ENCODE measurements at regions not wholly inside any gene's neighbourhood (a gene's known extent, or its start where the extent isn't known, plus 50 kb on each side); places are given as distances from the start of the nearest gene placed in this dataset.

GRCh38 chr11:25602959-25603358 lies 729.0 kb upstream of the ANO3 start:
- H3K4me3 ChIP-seq, result no peak overlapping the region

More at GRCh38 chr11:25602959-25603358, 729.0 kb upstream of the ANO3 start:
- DNase-seq (ENCODE audit: low spot score) (no peak), ATAC-seq (no peak)
- Histone ChIP-seq H3K79me2 (replicated peaks; ENCODE audit: insufficient read depth) (no peaks in the 10 kb centered on the region), H3K27ac (ENCODE audit: low read depth) (no peak overlapping the region), H3F3A (replicated peaks; ENCODE audit: low read depth) (no peaks in the 10 kb centered on the region), H3K4me2 (no peak overlapping the region), H3K9me2 (ENCODE audit: insufficient read depth) (no peaks in the 10 kb centered on the region), H4K20me1 (replicated peaks; ENCODE audit: insufficient read depth) (no peaks in the 10 kb centered on the region), H3K36me3 (ENCODE audit: insufficient read depth) (peaks cover 10% of the 10 kb centered on the region; the same call in 1 of the 2 replicates), H2AFZ (no peak overlapping the region), H3K4me1 (ENCODE audit: insufficient read depth) (no peaks in the 10 kb centered on the region), H3K27me3 (ENCODE audit: insufficient read depth) (no peaks in the 10 kb centered on the region)
- peaks cover 34% of the 10 kb centered on the region for H3K9me3 Mint-ChIP-seq
- peaks cover 27% of the 10 kb centered on the region; the same call in 2 of the 3 replicates for H3K36me3 Mint-ChIP-seq (ENCODE audit: low read depth)
- no peak overlapping the region for H3K4me3 Mint-ChIP-seq
- TF ChIP-seq JUNB (IDR thresholded peaks at IDR 0.05; ENCODE audit: unreplicated experiment) (no peak), EZH2 (IDR thresholded peaks at IDR 0.05; ENCODE audit: low read depth, unreplicated experiment) (no peak), POLR2AphosphoS5 (IDR thresholded peaks at IDR 0.05; ENCODE audit: low read depth) (no peak), ZNF114 (CRISPR knock-in tag; IDR thresholded peaks at IDR 0.05) (no peak), CREB1 (CRISPR knock-in tag; IDR thresholded peaks at IDR 0.05; ENCODE audit: low read depth) (no peak), EZH2phosphoT487 (IDR thresholded peaks at IDR 0.05; ENCODE audit: unreplicated experiment) (no peak), ZNF462 (CRISPR knock-in tag; IDR thresholded peaks at IDR 0.05) (no peak), ZNF331 (CRISPR knock-in tag; IDR thresholded peaks at IDR 0.05; ENCODE audit: low read depth) (no peak), NANOG (IDR thresholded peaks at IDR 0.05; ENCODE audit: borderline replicate concordance) (no peak), CTCF (conservative IDR thresholded peaks at IDR 0.05; ENCODE audit: low read depth in 2 of 2) (no peak), STAT1 (IDR thresholded peaks at IDR 0.05; ENCODE audit: unreplicated experiment) (no peak)
- TF ChIP-seq, protein P1, sequence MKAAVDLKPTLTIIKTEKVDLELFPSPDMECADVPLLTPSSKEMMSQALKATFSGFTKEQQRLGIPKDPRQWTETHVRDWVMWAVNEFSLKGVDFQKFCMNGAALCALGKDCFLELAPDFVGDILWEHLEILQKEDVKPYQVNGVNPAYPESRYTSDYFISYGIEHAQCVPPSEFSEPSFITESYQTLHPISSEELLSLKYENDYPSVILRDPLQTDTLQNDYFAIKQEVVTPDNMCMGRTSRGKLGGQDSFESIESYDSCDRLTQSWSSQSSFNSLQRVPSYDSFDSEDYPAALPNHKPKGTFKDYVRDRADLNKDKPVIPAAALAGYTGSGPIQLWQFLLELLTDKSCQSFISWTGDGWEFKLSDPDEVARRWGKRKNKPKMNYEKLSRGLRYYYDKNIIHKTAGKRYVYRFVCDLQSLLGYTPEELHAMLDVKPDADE (IDR thresholded peaks at IDR 0.05), result no peak
- TF ChIP-seq, protein P2, sequence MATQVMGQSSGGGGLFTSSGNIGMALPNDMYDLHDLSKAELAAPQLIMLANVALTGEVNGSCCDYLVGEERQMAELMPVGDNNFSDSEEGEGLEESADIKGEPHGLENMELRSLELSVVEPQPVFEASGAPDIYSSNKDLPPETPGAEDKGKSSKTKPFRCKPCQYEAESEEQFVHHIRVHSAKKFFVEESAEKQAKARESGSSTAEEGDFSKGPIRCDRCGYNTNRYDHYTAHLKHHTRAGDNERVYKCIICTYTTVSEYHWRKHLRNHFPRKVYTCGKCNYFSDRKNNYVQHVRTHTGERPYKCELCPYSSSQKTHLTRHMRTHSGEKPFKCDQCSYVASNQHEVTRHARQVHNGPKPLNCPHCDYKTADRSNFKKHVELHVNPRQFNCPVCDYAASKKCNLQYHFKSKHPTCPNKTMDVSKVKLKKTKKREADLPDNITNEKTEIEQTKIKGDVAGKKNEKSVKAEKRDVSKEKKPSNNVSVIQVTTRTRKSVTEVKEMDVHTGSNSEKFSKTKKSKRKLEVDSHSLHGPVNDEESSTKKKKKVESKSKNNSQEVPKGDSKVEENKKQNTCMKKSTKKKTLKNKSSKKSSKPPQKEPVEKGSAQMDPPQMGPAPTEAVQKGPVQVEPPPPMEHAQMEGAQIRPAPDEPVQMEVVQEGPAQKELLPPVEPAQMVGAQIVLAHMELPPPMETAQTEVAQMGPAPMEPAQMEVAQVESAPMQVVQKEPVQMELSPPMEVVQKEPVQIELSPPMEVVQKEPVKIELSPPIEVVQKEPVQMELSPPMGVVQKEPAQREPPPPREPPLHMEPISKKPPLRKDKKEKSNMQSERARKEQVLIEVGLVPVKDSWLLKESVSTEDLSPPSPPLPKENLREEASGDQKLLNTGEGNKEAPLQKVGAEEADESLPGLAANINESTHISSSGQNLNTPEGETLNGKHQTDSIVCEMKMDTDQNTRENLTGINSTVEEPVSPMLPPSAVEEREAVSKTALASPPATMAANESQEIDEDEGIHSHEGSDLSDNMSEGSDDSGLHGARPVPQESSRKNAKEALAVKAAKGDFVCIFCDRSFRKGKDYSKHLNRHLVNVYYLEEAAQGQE (IDR thresholded peaks at IDR 0.05; ENCODE audit: unreplicated experiment), result no peak
- H3K27ac Mint-ChIP-seq, result no peak overlapping the region
- H3K4me1 Mint-ChIP-seq, result no peaks in the 10 kb centered on the region; the same call in 2 of the 3 replicates
- H3K27me3 Mint-ChIP-seq (ENCODE audit: insufficient read depth, low read depth, poor library complexity), result no peaks in the 10 kb centered on the region

Data from GM23338 (cell line).